ENCODE measurements at regions not wholly inside any gene's neighbourhood (a gene's known extent, or its start where the extent isn't known, plus 50 kb on each side); places are given as distances from the start of the nearest gene placed in this dataset.

GRCh38 chr12:83664650-83665049 lies 977.9 kb downstream of the TMTC2 start:
- H4K8ac ChIP-seq (ENCODE audit: extremely low read depth, insufficient read depth, low read length), result no peak overlapping the region
- ChIA-PET CTCF (ENCODE audit: partially characterized antibody) (interaction anchor here (0.9 kb wide), 1 partner anchor 9 kb away, joined by 3 read pairs; no protein-coding TSS in a partner anchor), POLR2A (ENCODE audit: partially characterized antibody) (no interaction called here)

More at GRCh38 chr12:83664650-83665049, 977.9 kb downstream of the TMTC2 start:
- H2BK12ac ChIP-seq (ENCODE audit: low read depth, low read length), result no peak overlapping the region
- H3K9me3 ChIP-seq (ENCODE audit: insufficient read depth in 2 of 2, low read depth in 1 of 2, low read length in 1 of 2), result no peaks in the 10 kb centered on the region
- H3K36me3 ChIP-seq (ENCODE audit: control insufficient read depth in 2 of 4, insufficient read depth in 4 of 4, low read length in 3 of 4), result no peaks in the 10 kb centered on the region
- DNase-seq (ENCODE audit: low read depth in 1 of 2, low spot score in 2 of 2), result no peak
- no peak for FAIRE-seq
- no peaks in the 10 kb centered on the region for H4K20me1 ChIP-seq (replicated peaks in 1 of 2; ENCODE audit: control insufficient read depth in 1 of 2, insufficient read depth in 2 of 2, low read length in 2 of 2)
- H3K4me2 ChIP-seq (ENCODE audit: insufficient read depth in 1 of 2, low read depth in 2 of 2, low read length in 2 of 2), result no peak overlapping the region
- no peak overlapping the region for H2BK20ac ChIP-seq (ENCODE audit: low read length)
- no peaks in the 10 kb centered on the region for H3K79me1 ChIP-seq (ENCODE audit: low read depth, low read length)
- H2BK5ac ChIP-seq (ENCODE audit: low read depth, low read length), result no peak overlapping the region
- no peaks in the 10 kb centered on the region for H3K27me3 ChIP-seq (replicated peaks in 1 of 4; ENCODE audit: control insufficient read depth in 3 of 4, extremely low read depth in 1 of 4, insufficient read depth in 3 of 4, low read length in 3 of 4)
- H3K9ac ChIP-seq (replicated peaks in 1 of 4; ENCODE audit: extremely low read depth in 1 of 4, low read depth in 3 of 4, low read length in 3 of 4), result no peak overlapping the region
- H3K79me2 ChIP-seq (ENCODE audit: control insufficient read depth in 1 of 2, insufficient read depth in 2 of 2, low read length in 2 of 2), result no peaks in the 10 kb centered on the region
- no peak for TF ChIP-seq CTCF (IDR thresholded peaks at IDR 0.05; ENCODE audit: control extremely low read depth in 1 of 3, insufficient read depth in 1 of 3, low read depth in 1 of 3, low read length in 3 of 3)
- no peak overlapping the region for H2BK120ac ChIP-seq (replicated peaks; ENCODE audit: low read depth, low read length)
- no peak overlapping the region for H3K27ac ChIP-seq (ENCODE audit: low read depth, low read length)
- H2BK15ac ChIP-seq (ENCODE audit: low read length), result no peak overlapping the region
- no peak overlapping the region for H3K4me3 ChIP-seq (ENCODE audit: extremely low read depth in 1 of 4, insufficient read depth in 2 of 4, low read depth in 3 of 4, low read length in 4 of 4)
- no peaks in the 10 kb centered on the region for H3K4me1 ChIP-seq (replicated peaks in 1 of 4; ENCODE audit: control insufficient read depth in 3 of 4, insufficient read depth in 4 of 4, low read length in 3 of 4)
- H3K14ac ChIP-seq (ENCODE audit: insufficient read length), result no peak overlapping the region
- H3K56ac ChIP-seq (replicated peaks; ENCODE audit: insufficient read length, low read depth, low read length), result no peak overlapping the region
- H3K23ac ChIP-seq (ENCODE audit: insufficient read length), result no peak overlapping the region
- H4K5ac ChIP-seq (ENCODE audit: insufficient read length, low read depth, low read length), result no peak overlapping the region
- H3K4ac ChIP-seq (replicated peaks; ENCODE audit: insufficient read length, low read depth, low read length), result no peak overlapping the region
- H4K91ac ChIP-seq (replicated peaks; ENCODE audit: insufficient read length, low read length), result no peak overlapping the region
- H3K23me2 ChIP-seq (ENCODE audit: low read depth, low read length), result no peaks in the 10 kb centered on the region
- no peak overlapping the region for H3K18ac ChIP-seq (ENCODE audit: extremely low read depth, low read length)
- H2AK5ac ChIP-seq (ENCODE audit: low read depth, low read length), result no peak overlapping the region
- H2AFZ ChIP-seq (ENCODE audit: low read length), result no peak overlapping the region

All from H1 (cell line).